Left kidney (tissue), 1 donor: ENCODE measurements at regions not wholly inside any gene's neighbourhood (a gene's known extent, or its start where the extent isn't known, plus 50 kb on each side); places are given as distances from the start of the nearest gene placed in this dataset.

Source experiments
- DNase-seq: peaks from one replicate; pipeline ENCODE4 v3.0.0-alpha.2; 2013

GRCh38 chr10:28250782-28251181, 52.1 kb downstream of the MPP7 start:
- DNase-seq, result no peak

GRCh38 chr10:28250358-28250757, 52.5 kb downstream of the MPP7 start:
- DNase-seq, result no peak

- no peak for DNase-seq
Observed at GRCh38 chr10:28249512-28249911, 53.4 kb downstream of the MPP7 start.

- no peak for DNase-seq
Observed at GRCh38 chr10:28248092-28248491, 54.8 kb downstream of the MPP7 start.

GRCh38 chr10:28246023-28246422, 56.8 kb downstream of the MPP7 start:
- no peak for DNase-seq

- DNase-seq, result no peak
Observed at GRCh38 chr10:28243923-28244322, 58.9 kb downstream of the MPP7 start.

- DNase-seq, result no peak
Observed at GRCh38 chr10:28242555-28243204, 60.2 kb downstream of the MPP7 start.

- peak; percentile 62 for DNase-seq
Observed at GRCh38 chr10:28241741-28242399, 61.0 kb downstream of the MPP7 start.

- no peak for DNase-seq
Observed at GRCh38 chr10:28240400-28240799, 62.5 kb downstream of the MPP7 start.

GRCh38 chr10:28236591-28236990, 66.3 kb downstream of the MPP7 start:
- no peak for DNase-seq

GRCh38 chr10:28220811-28221210, 82.1 kb downstream of the MPP7 start:
- no peak for DNase-seq

GRCh38 chr10:28219251-28219650, 83.6 kb downstream of the MPP7 start:
- no peak for DNase-seq

- DNase-seq, result no peak
Observed at GRCh38 chr10:28217848-28218247, 85.0 kb downstream of the MPP7 start.

GRCh38 chr10:28215930-28216329, 86.9 kb downstream of the MPP7 start:
- no peak for DNase-seq

- no peak for DNase-seq
Observed at GRCh38 chr10:28214219-28214618, 88.6 kb downstream of the MPP7 start.

- no peak for DNase-seq
Observed at GRCh38 chr10:28211759-28212158, 91.1 kb downstream of the MPP7 start.

GRCh38 chr10:28207799-28208198, 95.1 kb downstream of the MPP7 start:
- DNase-seq, result no peak

- no peak for DNase-seq
Observed at GRCh38 chr10:28202941-28203352, 99.9 kb downstream of the MPP7 start.

- no peak for DNase-seq
Observed at GRCh38 chr10:28201410-28202400, 101.2 kb downstream of the MPP7 start.

GRCh38 chr10:28200775-28201174, 102.1 kb downstream of the MPP7 start:
- no peak for DNase-seq

GRCh38 chr10:28199941-28200340, 102.9 kb downstream of the MPP7 start:
- DNase-seq, result no peak

GRCh38 chr10:28190196-28190595, 112.7 kb downstream of the MPP7 start:
- DNase-seq, result no peak

GRCh38 chr10:28188526-28188925, 114.3 kb downstream of the MPP7 start:
- no peak for DNase-seq
